Astrocyte (in vitro differentiated cells and primary cell): ENCODE measurements at regions not wholly inside any gene's neighbourhood (a gene's known extent, or its start where the extent isn't known, plus 50 kb on each side); places are given as distances from the start of the nearest gene placed in this dataset.

ENCODE experiments used
- CTCF ChIP-seq: IDR thresholded peaks from 2 replicates; pipeline ENCODE4 v1.5.1; 2011; ENCODE audit warnings: low read depth, mild to moderate bottlenecking, inconsistent platforms, low read length, moderate library complexity; ENCODE audit not compliant: insufficient read depth
- EZH2 ChIP-seq: IDR thresholded peaks from 2 replicates; pipeline ENCODE4 v1.6.1; 2012; ENCODE audit warnings: mild to moderate bottlenecking, low read length, inconsistent platforms; ENCODE audit not compliant: insufficient read depth

GRCh38 chr7:89927762-89928161, 226.5 kb upstream of the STEAP1 start:
- TF ChIP-seq CTCF (no peak), EZH2 (no peak)
